Daoy (cell line): ENCODE measurements at regions not wholly inside any gene's neighbourhood (a gene's known extent, or its start where the extent isn't known, plus 50 kb on each side); places are given as distances from the start of the nearest gene placed in this dataset.

Experiments
- DNase-seq: peaks from one replicate; pipeline ENCODE4 v3.0.0-alpha.2; 2015; ENCODE audit warnings: low read depth

DNA sequence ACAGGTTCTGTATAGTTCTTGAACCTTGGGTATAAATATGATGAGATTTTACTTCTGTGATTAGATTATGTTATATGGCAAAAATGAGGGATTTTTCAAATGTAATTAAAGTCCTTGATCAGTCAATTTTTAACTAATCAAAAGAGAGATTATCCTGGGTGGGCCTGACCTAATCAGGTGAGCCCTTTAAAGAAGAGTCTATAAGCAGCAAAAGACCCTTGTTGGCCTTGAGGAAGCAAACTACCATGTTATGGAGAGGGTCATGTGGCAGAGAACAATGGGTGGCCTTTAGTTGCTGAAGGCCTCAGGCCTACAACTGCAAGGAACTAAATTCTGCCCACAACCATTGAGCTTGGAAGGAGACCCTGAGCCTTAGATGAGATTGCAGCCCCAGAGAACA is 102.5 kb upstream of the RIPOR2 start:
- DNase-seq = no peak

DNA sequence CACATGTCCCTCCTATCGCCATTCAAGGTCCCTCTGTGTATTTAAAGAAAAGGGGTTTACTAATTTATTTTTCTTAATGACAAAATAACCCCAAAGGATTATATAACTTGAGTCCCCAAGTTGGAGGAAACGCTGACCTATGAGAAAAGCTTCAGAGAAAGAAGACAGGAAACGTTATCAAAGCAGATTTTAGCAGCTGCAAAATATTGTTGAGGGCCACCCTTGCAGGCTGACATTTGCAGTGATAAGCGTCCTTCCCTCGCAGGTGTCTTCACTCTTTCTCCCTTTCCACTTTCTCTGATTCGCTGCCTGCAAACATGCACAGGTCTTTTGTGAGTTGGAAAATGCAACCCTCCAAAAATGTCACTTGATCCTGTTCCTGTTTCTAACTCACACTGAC is 103.2 kb upstream of the RIPOR2 start:
- DNase-seq = no peak

DNA sequence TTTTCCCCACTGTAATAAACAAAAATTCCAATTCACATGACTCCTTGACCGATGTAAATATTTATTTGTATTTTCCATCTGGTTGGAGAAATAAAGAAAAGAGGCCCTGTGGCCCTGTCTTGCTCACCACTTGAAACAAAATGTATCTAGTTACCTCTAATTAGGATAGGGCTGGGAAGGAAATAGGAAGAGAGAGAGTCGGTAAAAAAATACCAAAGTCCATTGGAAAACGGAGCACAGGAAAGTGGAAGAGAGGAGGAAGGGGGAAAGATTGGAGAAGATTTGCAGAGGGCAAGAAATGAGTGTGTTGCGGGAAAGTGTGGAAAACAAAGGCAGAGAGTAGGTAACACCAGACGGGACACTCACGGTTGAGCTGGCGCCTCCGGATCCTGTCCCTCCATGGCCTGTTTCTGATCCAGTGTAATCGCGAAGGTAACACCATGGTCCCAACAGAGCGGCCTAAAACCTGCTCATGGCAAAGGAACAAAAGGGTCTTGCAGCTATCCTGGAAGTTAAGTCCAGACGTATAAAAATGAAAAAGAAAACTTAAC is 105.8 kb upstream of the RIPOR2 start:
- no peak for DNase-seq

DNA sequence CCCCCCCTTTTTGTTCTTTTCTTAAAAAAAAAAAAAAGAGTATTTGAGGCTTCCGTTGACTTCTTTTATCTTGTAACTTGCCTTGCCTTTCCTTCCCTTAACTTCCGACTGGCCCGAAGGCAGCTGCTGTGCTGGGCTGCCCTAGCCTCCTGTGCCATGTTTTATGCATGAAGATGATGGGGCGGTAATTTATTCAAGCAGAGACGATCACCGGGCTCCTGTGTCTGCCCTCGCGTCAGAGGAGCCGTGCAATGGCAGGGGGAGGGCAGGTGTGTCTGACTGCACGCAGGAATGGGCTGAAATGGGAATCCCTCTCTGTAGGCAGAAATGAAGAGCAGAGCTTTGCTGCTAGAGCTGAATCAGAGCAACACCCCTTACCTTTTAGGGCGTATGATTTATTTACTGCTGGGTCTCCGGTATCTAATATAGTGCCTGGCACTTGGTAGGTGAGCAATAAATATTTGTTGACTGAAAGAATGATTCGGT is 106.3 kb upstream of the RIPOR2 start:
- no peak for DNase-seq

DNA sequence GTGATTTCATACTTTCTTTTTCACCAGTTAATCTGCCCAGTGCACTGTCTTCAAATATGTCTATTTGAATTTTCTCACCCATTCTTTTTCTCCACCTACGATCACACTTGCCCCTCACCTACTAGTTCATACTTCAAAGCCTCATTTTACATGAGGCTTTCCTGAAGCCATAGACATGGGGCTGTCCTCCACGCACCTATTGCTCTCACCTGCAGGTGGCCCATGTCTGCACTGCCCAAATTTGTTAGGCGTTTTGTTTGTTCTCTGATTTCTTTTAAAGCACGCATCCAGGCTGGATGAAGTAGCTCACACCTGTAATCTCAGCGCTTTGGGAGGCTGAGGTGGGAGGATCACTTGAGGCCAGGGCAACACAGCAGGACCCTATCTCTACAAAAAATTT is 106.8 kb upstream of the RIPOR2 start:
- no peak for DNase-seq

DNA sequence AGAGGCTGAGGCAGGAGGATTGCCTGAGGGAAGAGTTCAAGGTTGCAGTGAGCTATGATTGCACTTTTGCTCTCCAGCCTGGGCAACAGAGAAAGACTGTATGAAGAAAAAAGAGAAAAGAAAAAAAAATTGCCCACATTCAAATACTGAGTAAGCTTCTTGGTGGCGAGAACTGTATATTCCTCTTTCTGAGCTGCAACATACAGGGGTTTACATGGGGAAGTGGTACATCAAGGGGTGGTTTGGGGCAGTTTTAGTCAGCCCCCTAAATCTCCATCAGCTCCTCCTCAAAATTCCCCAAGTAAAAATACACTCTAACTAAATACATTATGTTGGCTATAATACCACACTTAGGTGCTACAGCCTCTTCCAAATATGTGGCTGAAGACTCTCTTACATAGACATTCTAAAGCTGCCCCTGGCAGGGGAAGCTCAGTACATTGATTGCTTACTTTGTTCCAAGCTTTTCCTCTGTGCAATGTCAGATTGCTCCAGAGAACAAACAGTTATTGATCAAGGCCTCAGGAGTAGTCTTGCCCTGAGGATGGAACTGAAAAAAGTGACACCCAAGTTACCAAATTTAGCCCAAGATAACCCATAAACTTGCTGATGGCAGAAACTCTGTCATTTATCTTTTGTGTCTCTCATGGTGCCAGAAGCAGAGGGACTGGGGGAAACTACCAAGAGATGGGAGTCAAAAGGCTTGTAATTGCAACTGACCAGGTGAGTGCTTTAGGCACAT is 107.4 kb upstream of the RIPOR2 start:
- no peak for DNase-seq

DNA sequence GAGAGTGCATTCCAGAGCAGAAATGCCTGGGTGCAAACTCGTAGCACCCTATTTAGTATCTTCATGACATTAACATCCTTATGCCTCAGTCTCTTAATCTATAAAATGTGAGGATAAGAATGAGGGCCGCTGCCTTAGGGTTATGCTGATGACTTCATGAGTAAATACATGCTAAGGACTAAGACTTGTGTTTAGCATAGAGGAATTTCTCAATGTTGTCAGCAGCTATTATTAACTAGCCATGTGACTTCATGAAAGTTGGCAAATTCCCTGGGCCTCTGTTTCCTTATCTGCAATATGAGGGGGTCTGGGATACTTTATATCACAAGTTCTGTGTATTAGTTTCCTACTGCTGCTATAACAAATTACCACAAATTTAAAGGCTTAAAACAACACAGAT is 108.1 kb upstream of the RIPOR2 start:
- no peak for DNase-seq

DNA sequence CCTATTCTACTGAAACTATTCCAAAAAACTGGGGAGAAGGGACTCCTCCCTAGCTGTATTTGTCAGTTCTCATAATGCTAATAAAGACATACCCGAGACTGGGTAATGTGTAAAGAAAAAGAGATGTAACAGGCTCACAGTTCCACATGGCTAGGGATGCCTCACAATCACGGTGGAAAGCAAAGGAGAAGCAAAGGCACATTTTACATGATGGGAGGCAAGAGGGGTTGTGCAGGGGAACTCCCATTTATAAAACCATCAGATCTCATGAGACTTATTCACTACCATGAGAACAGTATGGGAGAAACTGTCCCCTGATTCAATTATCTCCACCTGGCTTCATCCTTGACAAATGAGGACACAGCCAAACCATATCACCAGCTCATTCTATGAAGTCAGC is 111.2 kb upstream of the RIPOR2 start:
- no peak for DNase-seq

DNA sequence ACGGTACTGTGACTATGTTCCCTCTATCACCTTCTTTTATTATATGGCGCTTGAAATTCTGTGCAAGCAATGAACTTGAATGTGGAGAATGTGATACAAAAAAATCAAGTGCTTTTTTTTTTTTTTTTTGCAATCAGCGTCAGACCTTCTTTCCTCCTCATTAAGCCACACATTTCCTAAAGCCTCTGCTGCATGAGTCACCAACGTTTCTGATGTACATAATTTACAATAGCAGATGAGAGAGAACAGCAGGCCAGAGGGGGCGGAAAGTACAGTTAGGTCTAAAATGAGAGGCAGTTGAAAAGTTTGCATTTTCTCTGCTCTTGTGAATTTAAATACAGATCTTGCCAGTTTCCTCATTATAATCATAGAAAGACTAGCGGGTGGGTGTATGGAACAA is 114.6 kb upstream of the RIPOR2 start:
- DNase-seq = peak; percentile 83

DNA sequence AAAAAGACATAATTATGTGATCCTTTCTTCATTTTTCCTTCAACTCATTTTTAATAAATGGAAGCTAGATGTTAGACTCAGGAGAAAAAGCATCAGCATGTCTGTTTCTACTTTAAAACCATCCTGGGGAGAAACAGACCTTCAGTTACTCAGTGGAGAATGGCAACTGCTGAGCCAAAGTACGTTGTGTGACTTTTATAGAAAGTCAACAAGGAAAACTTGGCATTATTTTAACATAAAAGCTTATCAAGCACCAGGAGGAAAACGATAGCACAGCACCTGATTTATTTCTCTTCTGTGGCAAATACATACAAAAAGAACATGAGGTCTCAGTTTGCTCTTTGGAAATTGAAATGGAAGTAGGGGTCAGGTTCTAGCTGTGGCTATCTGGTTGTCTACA is 115.3 kb upstream of the RIPOR2 start:
- DNase-seq = no peak

DNA sequence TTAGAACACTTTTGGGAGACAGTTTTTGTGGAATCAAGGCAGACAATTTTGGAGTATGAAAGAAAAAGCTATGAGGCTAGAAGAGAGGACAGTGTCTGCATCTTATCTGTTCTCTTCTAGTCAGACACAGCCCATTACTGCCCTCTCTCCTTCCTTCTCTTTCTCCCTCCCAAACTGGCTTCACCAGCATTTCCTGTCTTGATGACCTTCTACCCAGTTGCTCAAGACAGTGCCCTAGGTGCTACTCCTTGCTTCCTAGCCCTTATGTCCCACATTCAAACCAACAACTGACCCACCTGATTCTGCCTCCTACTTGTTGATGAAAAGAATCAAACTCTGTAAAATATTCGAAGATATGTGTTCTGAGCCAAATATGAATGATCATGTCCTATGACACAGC is 116.4 kb upstream of the RIPOR2 start:
- no peak for DNase-seq

DNA sequence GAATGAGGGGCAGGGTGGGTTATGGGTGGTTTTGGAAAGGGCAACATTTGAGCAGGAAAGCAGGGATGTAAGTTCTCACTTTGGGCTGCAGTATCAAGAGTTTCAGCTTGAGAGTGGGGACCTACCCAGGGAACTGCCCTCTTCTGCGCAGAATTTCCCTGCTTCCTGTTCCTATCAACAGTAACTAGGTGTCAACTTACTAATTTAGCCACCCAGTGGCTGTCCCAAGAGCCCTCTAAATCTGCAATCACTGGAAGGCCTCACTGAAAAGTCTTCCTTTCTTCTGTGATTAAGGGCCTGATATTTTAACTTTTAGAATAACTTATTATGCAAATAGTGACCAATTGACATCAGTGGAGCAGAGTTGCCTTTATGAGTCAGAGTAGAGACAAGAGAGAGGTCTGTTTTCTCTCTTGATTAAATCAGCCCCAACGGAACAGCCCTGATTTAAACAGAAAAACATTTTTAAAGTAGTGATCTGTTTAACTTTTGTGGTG is 118.2 kb upstream of the RIPOR2 start:
- peak; percentile 9 for DNase-seq

DNA sequence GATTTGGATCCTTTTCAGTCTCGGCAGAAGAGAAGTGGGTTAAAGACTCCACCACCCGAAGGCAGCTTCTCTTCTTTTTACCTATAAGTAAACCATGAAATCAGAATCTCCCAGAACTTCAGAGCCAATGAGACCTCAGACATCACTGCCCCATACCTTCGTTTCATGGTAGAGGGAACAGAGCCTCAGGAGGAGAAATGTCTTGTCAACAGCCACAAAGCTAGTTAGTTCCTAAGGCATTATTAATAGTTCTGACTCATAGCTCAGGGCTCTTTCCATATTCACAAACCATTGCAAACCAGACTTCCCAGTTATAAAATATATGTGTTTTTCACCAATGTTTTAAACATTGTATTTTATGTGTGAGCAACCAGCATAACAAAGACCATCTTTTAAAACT is 118.7 kb upstream of the RIPOR2 start:
- DNase-seq = peak; percentile 28

DNA sequence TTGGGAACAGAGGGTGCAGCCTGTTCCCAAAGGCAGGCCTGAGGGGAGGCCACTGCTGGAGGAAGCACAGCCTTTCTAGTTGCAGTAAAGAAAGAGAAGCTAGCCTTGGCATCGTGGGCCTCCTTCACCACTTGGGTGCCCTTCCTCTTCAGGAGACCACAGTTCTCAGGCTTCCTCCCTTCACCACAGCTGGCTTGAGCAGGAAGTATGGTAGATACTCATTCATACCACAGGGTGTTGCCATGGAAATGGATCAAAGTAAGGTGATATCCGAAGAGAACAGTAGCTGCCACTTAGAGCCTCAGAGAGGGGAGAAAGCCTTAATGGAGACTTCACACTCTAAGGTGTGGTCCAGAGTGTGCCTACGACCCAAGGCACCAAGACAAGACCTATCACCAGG is 120.4 kb upstream of the RIPOR2 start:
- DNase-seq = no peak

DNA sequence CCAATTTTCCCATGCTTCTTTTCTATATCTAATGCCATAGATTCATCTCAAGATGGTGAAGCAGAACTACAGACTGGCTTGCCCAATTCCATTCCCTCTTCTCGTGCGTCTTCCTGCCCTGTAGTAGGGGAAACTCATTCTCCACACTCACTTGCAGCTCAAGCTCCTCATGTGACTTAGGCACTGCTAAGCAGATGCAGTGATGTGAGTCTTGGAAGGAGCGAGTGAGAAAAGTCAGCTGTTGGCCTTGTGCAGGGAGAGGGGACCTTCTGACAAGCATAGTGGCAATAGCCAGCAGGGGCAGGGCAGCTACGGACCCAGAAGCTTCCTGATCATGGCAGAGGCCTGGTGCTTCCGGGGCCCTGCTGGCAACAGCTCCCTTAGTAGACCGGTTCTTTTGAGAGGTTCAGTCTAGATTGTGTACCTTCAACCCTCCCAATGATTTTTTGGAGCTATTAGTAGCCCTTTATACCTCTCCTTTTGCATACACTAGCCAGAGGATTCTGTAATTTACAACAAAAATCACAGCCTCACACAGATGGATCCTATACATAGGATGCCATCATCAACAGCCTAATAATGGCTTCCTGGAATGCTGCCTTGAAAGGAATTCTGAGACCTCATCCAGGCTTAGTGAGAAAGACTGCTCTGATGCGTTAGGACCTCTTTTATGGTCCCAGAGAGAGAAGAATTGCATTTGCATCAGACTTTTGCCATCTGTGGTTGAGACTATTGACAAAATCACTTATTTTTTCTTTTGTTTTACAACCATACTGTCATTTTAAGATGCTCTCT is 121.5 kb upstream of the RIPOR2 start:
- DNase-seq = no peak

DNA sequence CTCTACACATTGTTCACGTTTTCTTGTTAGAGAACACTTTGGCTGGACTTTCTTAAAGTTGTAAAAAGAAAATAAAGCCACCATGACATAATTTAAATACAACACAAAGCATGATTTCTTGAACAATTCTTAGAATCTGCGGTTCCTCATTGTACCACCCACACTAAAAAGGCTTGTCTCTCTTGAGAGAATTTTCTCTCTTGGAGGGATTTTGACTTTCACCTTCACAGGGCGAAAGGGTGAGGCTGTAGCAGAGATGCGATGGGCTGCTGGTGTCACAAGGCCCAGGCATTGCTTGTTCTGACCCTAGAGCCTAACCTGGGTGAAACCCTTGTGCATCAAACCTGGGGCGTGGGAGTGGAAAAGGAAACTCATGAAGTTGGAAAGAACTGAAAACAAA is 122.7 kb upstream of the RIPOR2 start:
- no peak for DNase-seq

DNA sequence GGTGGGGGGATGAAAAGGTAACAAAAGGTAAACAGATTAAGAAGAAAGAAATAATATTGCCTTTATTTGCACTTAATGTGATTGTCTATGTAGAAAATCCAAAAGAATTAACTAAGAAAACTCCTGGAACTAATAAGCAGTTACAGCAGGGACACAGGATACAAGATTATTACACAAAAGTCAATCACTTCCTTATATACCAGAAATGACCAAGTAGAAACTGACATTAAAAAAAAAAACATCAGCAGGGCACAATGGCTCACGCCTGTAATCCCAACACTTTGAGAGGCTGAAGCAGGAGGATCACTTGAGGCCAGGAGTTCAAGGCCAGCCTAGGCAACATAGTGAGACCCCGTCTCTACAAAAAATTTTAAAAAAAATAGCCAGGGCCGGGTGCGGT is 123.2 kb upstream of the RIPOR2 start:
- DNase-seq = no peak

DNA sequence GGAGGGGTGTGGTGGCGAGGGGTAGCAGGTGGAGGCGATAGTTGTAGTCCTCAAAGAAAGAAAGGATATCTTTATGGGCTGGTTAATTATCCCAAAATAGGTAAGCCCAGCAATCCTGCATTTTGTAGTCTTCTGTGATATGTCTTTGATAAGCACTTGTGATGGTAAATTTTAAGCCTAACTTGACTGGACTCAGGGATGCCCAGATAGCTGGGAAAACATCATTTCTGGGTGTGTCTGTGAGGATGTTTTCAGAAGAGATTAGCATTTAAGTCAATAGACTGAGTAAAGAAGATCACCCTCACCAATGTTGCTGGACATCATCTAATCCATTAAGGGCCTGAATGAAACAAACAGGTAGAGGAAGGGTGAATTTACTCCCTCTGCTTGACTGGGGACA is 124.8 kb upstream of the RIPOR2 start:
- DNase-seq = no peak

DNA sequence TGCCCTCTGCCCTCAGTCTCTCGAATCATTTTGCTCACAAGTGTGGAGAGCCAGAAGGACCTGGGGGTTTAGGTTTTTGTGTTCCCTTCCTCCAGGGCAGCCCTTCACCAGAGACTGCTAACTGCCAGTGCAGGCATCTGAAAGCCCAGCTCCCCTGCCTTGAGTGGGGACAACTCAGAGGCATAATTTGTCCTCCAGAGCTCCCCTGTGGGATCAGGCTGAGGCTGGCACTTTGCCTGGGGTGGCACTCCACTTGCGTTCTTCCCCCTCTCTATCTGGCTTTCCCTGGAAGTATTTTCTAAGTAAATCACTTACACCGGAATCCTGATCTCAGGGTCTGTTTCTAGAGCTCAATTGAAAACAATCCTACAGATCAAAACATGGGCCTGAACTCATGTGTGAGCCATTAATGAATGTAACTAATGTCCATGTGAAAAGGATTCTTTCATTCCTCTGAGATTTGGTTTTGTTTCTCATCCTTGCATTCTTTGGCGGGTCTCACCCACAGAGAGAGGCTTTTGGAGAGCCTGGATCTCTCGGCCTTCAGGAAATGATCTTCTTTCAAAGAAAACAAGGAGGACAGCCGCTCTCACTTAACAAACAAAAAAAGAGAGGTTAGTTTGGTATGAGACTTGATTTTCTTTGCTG is 125.7 kb upstream of the RIPOR2 start:
- no peak for DNase-seq

DNA sequence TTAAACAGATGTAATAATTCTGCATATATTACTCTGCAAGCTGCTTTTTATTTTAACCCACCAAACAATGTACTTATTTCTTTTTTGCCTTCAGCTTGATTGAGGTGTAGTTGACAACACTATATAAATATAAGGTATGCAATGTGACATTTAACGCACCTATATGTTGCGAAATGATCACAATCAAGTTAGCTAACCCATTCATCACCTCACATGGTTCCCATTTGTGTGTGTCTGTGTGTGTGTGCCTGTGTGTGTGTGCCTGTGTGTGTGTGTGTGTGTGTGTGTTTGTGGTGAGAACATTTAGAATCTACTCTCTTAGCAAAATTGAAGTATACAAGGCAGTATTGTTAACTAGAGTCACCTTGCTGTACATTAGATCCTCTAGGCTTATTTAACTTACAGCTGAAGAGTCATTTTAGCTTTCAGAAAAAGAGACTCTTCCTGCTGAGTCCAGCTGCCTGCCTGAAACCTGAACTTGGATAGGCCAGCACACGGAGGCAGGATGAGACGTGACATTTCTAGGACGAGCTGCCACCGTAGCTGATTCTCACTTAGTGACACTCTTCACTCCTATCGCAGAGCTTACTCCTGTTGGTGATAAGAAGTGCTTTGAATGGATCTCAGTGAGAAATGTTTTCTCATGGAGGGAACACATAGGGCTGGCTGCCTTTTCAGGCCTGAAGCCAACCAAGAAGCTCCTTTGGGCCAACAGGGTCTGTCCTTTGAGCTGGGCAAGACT is 126.5 kb upstream of the RIPOR2 start:
- DNase-seq = no peak

DNA sequence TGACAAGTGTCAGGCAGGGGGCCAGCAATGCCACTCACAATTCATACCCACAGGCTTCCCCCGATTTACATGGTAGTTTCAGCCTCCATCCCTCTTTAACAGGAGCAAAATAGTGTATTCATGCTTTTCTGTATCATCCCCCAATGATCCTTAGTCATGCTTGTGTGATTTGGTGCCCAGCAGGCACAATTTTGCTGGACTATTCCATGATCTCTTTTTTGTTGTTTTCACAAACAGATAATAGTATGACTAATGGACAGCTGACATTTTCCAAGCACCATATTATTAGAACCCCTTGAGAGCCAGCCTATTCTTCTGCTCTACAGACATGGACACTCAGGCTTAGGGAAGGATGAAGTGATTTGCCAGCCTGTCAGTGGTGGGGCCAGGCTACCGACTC is 128.2 kb upstream of the RIPOR2 start:
- no peak for DNase-seq

DNA sequence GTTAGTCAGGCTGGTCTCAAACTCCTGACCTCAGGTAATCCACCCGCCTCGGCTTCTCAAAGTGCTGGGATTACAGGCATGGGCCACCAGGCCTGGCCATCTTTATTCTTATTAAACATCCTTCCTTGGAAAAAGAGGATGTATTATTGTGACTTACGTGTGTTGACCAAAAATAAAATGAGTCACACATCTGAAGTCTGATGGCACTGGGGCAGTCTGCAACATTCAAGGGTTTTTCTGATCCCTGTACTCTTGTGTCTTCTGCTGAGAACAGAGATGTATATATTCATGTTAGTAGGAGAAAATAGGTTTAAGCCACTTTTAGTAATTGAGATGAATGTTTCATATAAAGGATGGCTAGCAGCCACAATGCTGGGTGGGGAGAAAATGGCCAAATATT is 129.9 kb upstream of the RIPOR2 start:
- DNase-seq = no peak
